ENCODE measurements at regions not wholly inside any gene's neighbourhood (a gene's known extent, or its start where the extent isn't known, plus 50 kb on each side); places are given as distances from the start of the nearest gene placed in this dataset.

GRCh38 chr22:49188591-49188990 lies 639.1 kb downstream of the BRD1 start:
- no peak overlapping the region for H3K4me2 ChIP-seq (ENCODE audit: low read depth, low read length)
- no peaks in the 10 kb centered on the region for H3K9me2 ChIP-seq (replicated peaks; ENCODE audit: insufficient read depth, low read length)
- no peak overlapping the region for H3K9ac ChIP-seq (ENCODE audit: low read length)
- peaks cover 66% of the 10 kb centered on the region for H3K27me3 ChIP-seq (replicated peaks; ENCODE audit: insufficient read depth, low read length)
- DNase-seq, result no peak
- H3K9me3 ChIP-seq (replicated peaks; ENCODE audit: insufficient read depth, low read length), result no peaks in the 10 kb centered on the region
- no peaks in the 10 kb centered on the region for H3K79me2 ChIP-seq (ENCODE audit: low read length)
- H3K36me3 ChIP-seq (replicated peaks; ENCODE audit: insufficient read depth, low read length), result no peaks in the 10 kb centered on the region
- H2AFZ ChIP-seq (ENCODE audit: low read length), result no peak overlapping the region
- TF ChIP-seq CTCF (IDR thresholded peaks at IDR 0.05; ENCODE audit: low read length), result no peak
- TF ChIP-seq EZH2 (optimal IDR thresholded peaks at IDR 0.05; ENCODE audit: low read depth, low read length), result no peak
- H3K4me3 ChIP-seq (ENCODE audit: low read length), result no peak overlapping the region
- H3F3A ChIP-seq (ENCODE audit: insufficient read depth, low read length), result no peaks in the 10 kb centered on the region
- no peaks in the 10 kb centered on the region for H3K4me1 ChIP-seq (ENCODE audit: low read length)
- H3K27ac ChIP-seq (ENCODE audit: low read length), result no peak overlapping the region
- H4K20me1 ChIP-seq (ENCODE audit: insufficient read depth, low read length), result no peaks in the 10 kb centered on the region

GRCh38 chr22:49188091-49188490 lies 639.6 kb downstream of the BRD1 start:
- Histone ChIP-seq H3K4me1 (ENCODE audit: low read length) (no peaks in the 10 kb centered on the region), H3K27me3 (replicated peaks; ENCODE audit: insufficient read depth, low read length) (peaks cover 65% of the 10 kb centered on the region), H3F3A (ENCODE audit: insufficient read depth, low read length) (no peaks in the 10 kb centered on the region), H3K9ac (ENCODE audit: low read length) (no peak overlapping the region), H4K20me1 (ENCODE audit: insufficient read depth, low read length) (no peaks in the 10 kb centered on the region), H3K9me2 (replicated peaks; ENCODE audit: insufficient read depth, low read length) (no peaks in the 10 kb centered on the region), H3K79me2 (ENCODE audit: low read length) (no peaks in the 10 kb centered on the region), H3K4me3 (ENCODE audit: low read length) (no peak overlapping the region), H2AFZ (ENCODE audit: low read length) (no peak overlapping the region), H3K27ac (ENCODE audit: low read length) (no peak overlapping the region), H3K4me2 (ENCODE audit: low read depth, low read length) (no peak overlapping the region), H3K36me3 (replicated peaks; ENCODE audit: insufficient read depth, low read length) (no peaks in the 10 kb centered on the region), H3K9me3 (replicated peaks; ENCODE audit: insufficient read depth, low read length) (no peaks in the 10 kb centered on the region)
- no peak for TF ChIP-seq EZH2phosphoT487 (IDR thresholded peaks at IDR 0.05; ENCODE audit: low read length)
- TF ChIP-seq EZH2 (optimal IDR thresholded peaks at IDR 0.05; ENCODE audit: low read depth, low read length), result no peak
- no peak for TF ChIP-seq CTCF (IDR thresholded peaks at IDR 0.05; ENCODE audit: low read length)
- DNase-seq, result no peak

GRCh38 chr22:49186762-49187161 lies 640.9 kb downstream of the BRD1 start:
- TF ChIP-seq EZH2 (optimal IDR thresholded peaks at IDR 0.05; ENCODE audit: low read depth, low read length) (no peak), CTCF (IDR thresholded peaks at IDR 0.05; ENCODE audit: low read length) (no peak), EZH2phosphoT487 (IDR thresholded peaks at IDR 0.05; ENCODE audit: low read length) (no peak)
- no peaks in the 10 kb centered on the region for H3F3A ChIP-seq (ENCODE audit: insufficient read depth, low read length)
- H2AFZ ChIP-seq (ENCODE audit: low read length), result no peak overlapping the region
- DNase-seq, result no peak
- H3K79me2 ChIP-seq (ENCODE audit: low read length), result no peaks in the 10 kb centered on the region
- no peaks in the 10 kb centered on the region for H3K36me3 ChIP-seq (replicated peaks; ENCODE audit: insufficient read depth, low read length)
- H3K9ac ChIP-seq (ENCODE audit: low read length), result no peak overlapping the region
- H3K27ac ChIP-seq (ENCODE audit: low read length), result no peak overlapping the region
- H3K9me2 ChIP-seq (replicated peaks; ENCODE audit: insufficient read depth, low read length), result no peaks in the 10 kb centered on the region
- H3K27me3 ChIP-seq (replicated peaks; ENCODE audit: insufficient read depth, low read length), result peaks cover 66% of the 10 kb centered on the region
- H4K20me1 ChIP-seq (ENCODE audit: insufficient read depth, low read length), result no peaks in the 10 kb centered on the region
- no peaks in the 10 kb centered on the region for H3K9me3 ChIP-seq (replicated peaks; ENCODE audit: insufficient read depth, low read length)
- H3K4me1 ChIP-seq (ENCODE audit: low read length), result no peaks in the 10 kb centered on the region
- H3K4me3 ChIP-seq (ENCODE audit: low read length), result no peak overlapping the region
- H3K4me2 ChIP-seq (ENCODE audit: low read depth, low read length), result no peak overlapping the region

All from MM.1S (cell line).